ENCODE measurements at regions not wholly inside any gene's neighbourhood (a gene's known extent, or its start where the extent isn't known, plus 50 kb on each side); places are given as distances from the start of the nearest gene placed in this dataset.

- TF ChIP-seq POU2F2 (IDR thresholded peaks at IDR 0.05; ENCODE audit: low read depth, low read length) (no peak), PAX5 (IDR thresholded peaks at IDR 0.05; ENCODE audit: insufficient read depth, low read length, severe bottlenecking) (no peak), POLR2A (IDR thresholded peaks at IDR 0.05; ENCODE audit: low read depth, low read length) (no peak), SPI1 (IDR thresholded peaks at IDR 0.05; ENCODE audit: low read depth, low read length) (no peak), TAF1 (IDR thresholded peaks at IDR 0.05; ENCODE audit: low read depth, low read length) (no peak), POLR2AphosphoS5 (IDR thresholded peaks at IDR 0.05; ENCODE audit: low read depth, low read length) (no peak)
Observed at GRCh38 chrY:15324189-15324588, 799.9 kb downstream of the NLGN4Y start.

DNA sequence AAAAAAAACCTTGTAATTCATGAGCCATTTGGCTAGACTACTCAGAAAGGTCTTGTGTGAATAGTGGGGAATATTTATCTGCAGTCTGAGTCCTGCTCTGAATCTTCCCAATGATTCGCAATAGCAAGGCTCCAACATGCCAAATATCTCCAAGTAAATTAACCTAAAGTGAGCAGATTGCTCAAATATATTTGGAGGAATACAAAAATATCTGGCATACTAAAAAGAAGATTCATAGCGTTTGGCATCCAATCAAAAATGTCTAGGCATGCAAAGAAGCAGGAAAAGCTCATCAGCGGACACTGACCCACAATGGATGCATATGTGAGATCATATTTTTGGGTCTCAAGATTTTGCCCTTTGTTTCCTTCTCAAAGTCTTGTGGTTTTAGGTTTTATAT, 800.9 kb downstream of the NLGN4Y start:
- FAIRE-seq (no peak), DNase-seq (ENCODE audit: insufficient read length, low spot score) (no peak)
- no peak for TF ChIP-seq POLR2AphosphoS5 (IDR thresholded peaks at IDR 0.05; ENCODE audit: low read depth, low read length)
- TF ChIP-seq POLR2A (IDR thresholded peaks at IDR 0.05; ENCODE audit: low read depth, low read length): no peak
- TF ChIP-seq PAX5 (IDR thresholded peaks at IDR 0.05; ENCODE audit: insufficient read depth, low read length, severe bottlenecking): no peak
- no peak for TF ChIP-seq SPI1 (IDR thresholded peaks at IDR 0.05; ENCODE audit: low read depth, low read length)
- TF ChIP-seq TAF1 (IDR thresholded peaks at IDR 0.05; ENCODE audit: low read depth, low read length): no peak
- no peak for TF ChIP-seq POU2F2 (IDR thresholded peaks at IDR 0.05; ENCODE audit: low read depth, low read length)

More at GRCh38 chrY:15324189-15324588, 799.9 kb downstream of the NLGN4Y start:
- FAIRE-seq (no peak), DNase-seq (ENCODE audit: insufficient read length, low spot score) (no peak)

GRCh38 chrY:15326673-15327072, 802.3 kb downstream of the NLGN4Y start:
- FAIRE-seq (no peak), DNase-seq (ENCODE audit: insufficient read length, low spot score) (no peak)
- TF ChIP-seq POLR2A (IDR thresholded peaks at IDR 0.05; ENCODE audit: low read depth, low read length): no peak
- no peak for TF ChIP-seq POU2F2 (IDR thresholded peaks at IDR 0.05; ENCODE audit: low read depth, low read length)
- no peak for TF ChIP-seq POLR2AphosphoS5 (IDR thresholded peaks at IDR 0.05; ENCODE audit: low read depth, low read length)
- TF ChIP-seq SPI1 (IDR thresholded peaks at IDR 0.05; ENCODE audit: low read depth, low read length): no peak
- TF ChIP-seq TAF1 (IDR thresholded peaks at IDR 0.05; ENCODE audit: low read depth, low read length): no peak
- TF ChIP-seq PAX5 (IDR thresholded peaks at IDR 0.05; ENCODE audit: insufficient read depth, low read length, severe bottlenecking): no peak

- DNase-seq (ENCODE audit: insufficient read length, low spot score) (no peak), FAIRE-seq (no peak)
- TF ChIP-seq TAF1 (IDR thresholded peaks at IDR 0.05; ENCODE audit: low read depth, low read length) (no peak), SPI1 (IDR thresholded peaks at IDR 0.05; ENCODE audit: low read depth, low read length) (no peak), POLR2A (IDR thresholded peaks at IDR 0.05; ENCODE audit: low read depth, low read length) (no peak), POLR2AphosphoS5 (IDR thresholded peaks at IDR 0.05; ENCODE audit: low read depth, low read length) (no peak), POU2F2 (IDR thresholded peaks at IDR 0.05; ENCODE audit: low read depth, low read length) (no peak), PAX5 (IDR thresholded peaks at IDR 0.05; ENCODE audit: insufficient read depth, low read length, severe bottlenecking) (no peak)
Observed at GRCh38 chrY:15328848-15329247, 804.5 kb downstream of the NLGN4Y start.

DNA sequence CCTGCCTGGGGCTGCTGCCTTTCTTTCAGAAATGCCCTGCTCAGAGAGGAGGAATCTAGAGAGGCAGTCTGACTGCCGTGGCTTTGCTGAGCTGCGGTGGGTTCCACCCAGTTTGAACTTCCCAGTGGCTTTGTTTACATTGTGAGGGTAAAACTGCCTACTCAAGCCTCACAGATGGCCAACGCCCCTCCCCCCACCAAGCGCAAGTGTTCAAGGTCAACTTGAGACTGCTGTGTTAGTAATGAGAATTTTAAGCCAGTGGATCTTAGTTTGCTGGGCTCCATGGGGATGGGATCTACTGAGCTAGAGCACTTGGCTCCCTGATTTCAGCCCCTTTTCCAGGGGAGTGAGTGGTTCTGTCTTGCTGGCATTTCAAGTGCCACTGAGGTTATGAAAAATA, 819.2 kb downstream of the NLGN4Y start:
- no peak for DNase-seq (ENCODE audit: insufficient read length, low spot score)
- TF ChIP-seq POU2F2 (IDR thresholded peaks at IDR 0.05; ENCODE audit: low read depth, low read length) (no peak), PAX5 (IDR thresholded peaks at IDR 0.05; ENCODE audit: insufficient read depth, low read length, severe bottlenecking) (no peak)
- no peak for FAIRE-seq

- FAIRE-seq: no peak
- DNase-seq (ENCODE audit: insufficient read length, low spot score): no peak
- TF ChIP-seq TAF1 (IDR thresholded peaks at IDR 0.05; ENCODE audit: low read depth, low read length) (no peak), POU2F2 (IDR thresholded peaks at IDR 0.05; ENCODE audit: low read depth, low read length) (no peak), POLR2AphosphoS5 (IDR thresholded peaks at IDR 0.05; ENCODE audit: low read depth, low read length) (no peak), PAX5 (IDR thresholded peaks at IDR 0.05; ENCODE audit: insufficient read depth, low read length, severe bottlenecking) (no peak), POLR2A (IDR thresholded peaks at IDR 0.05; ENCODE audit: low read depth, low read length) (no peak)
Observed at GRCh38 chrY:15345471-15346155, 821.3 kb downstream of the NLGN4Y start.

DNA sequence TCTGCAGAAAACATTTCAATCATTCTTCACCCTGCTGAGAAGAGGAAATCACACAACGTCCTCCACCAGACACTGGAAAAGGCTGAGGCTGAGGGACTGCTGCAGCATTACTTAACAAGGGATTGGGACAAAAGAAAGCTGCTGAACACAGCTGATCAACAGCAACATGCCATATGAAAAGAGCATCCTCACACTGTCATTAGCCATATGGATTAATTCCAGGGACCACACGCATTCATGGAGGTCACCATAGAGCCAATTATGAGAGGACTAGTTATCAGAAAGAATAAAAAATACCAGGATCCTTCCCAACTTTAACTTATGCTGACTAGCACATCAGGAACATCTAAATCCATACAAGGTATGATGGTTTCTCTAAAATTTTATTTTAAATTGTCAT, 825.0 kb downstream of the NLGN4Y start:
- no peak for FAIRE-seq
- TF ChIP-seq POLR2A (IDR thresholded peaks at IDR 0.05; ENCODE audit: low read depth, low read length) (no peak), TAF1 (IDR thresholded peaks at IDR 0.05; ENCODE audit: low read depth, low read length) (no peak), POU2F2 (IDR thresholded peaks at IDR 0.05; ENCODE audit: low read depth, low read length) (no peak), PAX5 (IDR thresholded peaks at IDR 0.05; ENCODE audit: insufficient read depth, low read length, severe bottlenecking) (no peak), POLR2AphosphoS5 (IDR thresholded peaks at IDR 0.05; ENCODE audit: low read depth, low read length) (no peak)

DNA sequence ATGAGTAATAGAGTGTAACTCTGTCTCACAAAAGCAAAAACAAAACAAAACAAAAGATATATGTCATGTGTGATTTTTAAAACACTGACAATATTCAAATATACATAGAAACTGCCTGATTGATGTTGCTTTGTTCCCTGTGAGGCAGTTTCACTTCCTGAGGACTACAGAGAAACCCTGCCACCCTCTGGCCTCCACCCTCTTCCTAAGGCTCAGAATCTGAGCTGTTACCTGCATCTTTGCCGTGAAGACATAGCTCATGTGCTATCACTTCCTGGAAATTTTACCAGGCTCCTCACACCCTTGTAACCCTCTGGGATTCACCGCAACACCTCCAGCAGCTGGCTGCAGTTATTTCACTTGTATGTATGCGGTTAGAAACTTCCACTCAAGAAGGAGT, 831.0 kb downstream of the NLGN4Y start:
- DNase-seq (ENCODE audit: insufficient read length, low spot score) (no peak), FAIRE-seq (no peak)
- TF ChIP-seq SPI1 (IDR thresholded peaks at IDR 0.05; ENCODE audit: low read depth, low read length) (no peak), PAX5 (IDR thresholded peaks at IDR 0.05; ENCODE audit: insufficient read depth, low read length, severe bottlenecking) (no peak), TAF1 (IDR thresholded peaks at IDR 0.05; ENCODE audit: low read depth, low read length) (no peak), POLR2A (IDR thresholded peaks at IDR 0.05; ENCODE audit: low read depth, low read length) (no peak), POLR2AphosphoS5 (IDR thresholded peaks at IDR 0.05; ENCODE audit: low read depth, low read length) (no peak), POU2F2 (IDR thresholded peaks at IDR 0.05; ENCODE audit: low read depth, low read length) (no peak)

More for the DNA sequence above, 825.0 kb downstream of the NLGN4Y start:
- no peak for DNase-seq (ENCODE audit: insufficient read length, low spot score)

- TF ChIP-seq POLR2AphosphoS5 (IDR thresholded peaks at IDR 0.05; ENCODE audit: low read depth, low read length): no peak
- TF ChIP-seq TAF1 (IDR thresholded peaks at IDR 0.05; ENCODE audit: low read depth, low read length): no peak
- TF ChIP-seq POU2F2 (IDR thresholded peaks at IDR 0.05; ENCODE audit: low read depth, low read length): no peak
- no peak for TF ChIP-seq PAX5 (IDR thresholded peaks at IDR 0.05; ENCODE audit: insufficient read depth, low read length, severe bottlenecking)
- no peak for TF ChIP-seq POLR2A (IDR thresholded peaks at IDR 0.05; ENCODE audit: low read depth, low read length)
- TF ChIP-seq SPI1 (IDR thresholded peaks at IDR 0.05; ENCODE audit: low read depth, low read length): no peak
- FAIRE-seq: no peak
- DNase-seq (ENCODE audit: insufficient read length, low spot score): no peak
Observed at GRCh38 chrY:15360471-15360870, 836.1 kb downstream of the NLGN4Y start.

GRCh38 chrY:15364996-15365395, 840.7 kb downstream of the NLGN4Y start:
- TF ChIP-seq SPI1 (IDR thresholded peaks at IDR 0.05; ENCODE audit: low read depth, low read length): no peak
- no peak for TF ChIP-seq TAF1 (IDR thresholded peaks at IDR 0.05; ENCODE audit: low read depth, low read length)
- no peak for TF ChIP-seq PAX5 (IDR thresholded peaks at IDR 0.05; ENCODE audit: insufficient read depth, low read length, severe bottlenecking)
- TF ChIP-seq POLR2AphosphoS5 (IDR thresholded peaks at IDR 0.05; ENCODE audit: low read depth, low read length): no peak
- no peak for TF ChIP-seq POU2F2 (IDR thresholded peaks at IDR 0.05; ENCODE audit: low read depth, low read length)
- no peak for TF ChIP-seq POLR2A (IDR thresholded peaks at IDR 0.05; ENCODE audit: low read depth, low read length)
- no peak for DNase-seq (ENCODE audit: insufficient read length, low spot score)
- FAIRE-seq: no peak

Measured in GM12891 (cell line).